Liver (tissue), 7 donors: ENCODE measurements at regions not wholly inside any gene's neighbourhood (a gene's known extent, or its start where the extent isn't known, plus 50 kb on each side); places are given as distances from the start of the nearest gene placed in this dataset.

ENCODE experiments used
- DNase-seq: peaks from one replicate; pipeline ENCODE4 v3.0.0-alpha.2; 2017; ENCODE audit warnings: low spot score
- H3K27ac ChIP-seq, 2 donors: one replicate each; pipeline ENCODE4 v1.7.0; 2013; ENCODE audit warnings: inconsistent platforms in 2 of 2, low read length in 2 of 2, control low read depth in 1 of 2, low read depth in 1 of 2, mild to moderate bottlenecking in 1 of 2
- H3K27me3 ChIP-seq, 4 donors: one replicate each; pipeline versions ENCODE4 v1.6.1 to v1.7.0; 2013; ENCODE audit warnings: low read length in 3 of 4, inconsistent platforms in 1 of 4, mild to moderate bottlenecking in 1 of 4, moderate library complexity in 1 of 4; ENCODE audit not compliant: control insufficient read depth in 4 of 4, insufficient read depth in 4 of 4
- H3K36me3 ChIP-seq, 4 donors: one replicate each; pipeline versions ENCODE4 v1.6.1 to v1.7.0; 2013; ENCODE audit warnings: low read length in 3 of 4, mild to moderate bottlenecking in 3 of 4, low read depth in 1 of 4, moderate library complexity in 1 of 4; ENCODE audit not compliant: control insufficient read depth in 4 of 4, insufficient read depth in 3 of 4
- H3K4me1 ChIP-seq, 4 donors: one replicate each; pipeline versions ENCODE4 v1.6.1 to v1.7.0; 2013; ENCODE audit warnings: low read length in 3 of 4, mild to moderate bottlenecking in 3 of 4, moderate library complexity in 1 of 4; ENCODE audit not compliant: control insufficient read depth in 4 of 4, insufficient read depth in 4 of 4
- H3K4me3 ChIP-seq, 3 donors: one replicate each; pipeline versions ENCODE4 v1.6.1 to v1.7.0; 2013; ENCODE audit warnings: low read length in 3 of 3, control low read depth in 1 of 3, low read depth in 1 of 3, mild to moderate bottlenecking in 1 of 3
- H3K9ac ChIP-seq, 2 donors: one replicate each; pipeline ENCODE4 v1.7.0; 2013; ENCODE audit warnings: low read length in 2 of 2, mild to moderate bottlenecking in 2 of 2, moderate library complexity in 2 of 2, control low read depth in 1 of 2, low read depth in 1 of 2
- H3K9me3 ChIP-seq, 4 donors: one replicate each; pipeline versions ENCODE4 v1.6.1 to v1.7.0; 2013; ENCODE audit warnings: low read length in 3 of 4; ENCODE audit not compliant: control insufficient read depth in 4 of 4
- ATF3 ChIP-seq: IDR thresholded peaks from 2 replicates; pipeline ENCODE4 v1.6.1; 2016; ENCODE audit warnings: antibody characterized with exemption
- EGR1 ChIP-seq, 2 donors: IDR thresholded peaks; 2 replicates each; pipeline ENCODE4 v1.6.1; 2016 to 2018; ENCODE audit warnings: antibody characterized with exemption in 2 of 2, low read depth in 2 of 2
- FOXA1 ChIP-seq: IDR thresholded peaks from 2 replicates; pipeline ENCODE4 v1.6.1; 2016; ENCODE audit warnings: antibody characterized with exemption
- GABPA ChIP-seq, 2 donors: IDR thresholded peaks in 1 of 2; conservative IDR thresholded peaks in 1 of 2; 2 replicates each; pipeline ENCODE4 v1.6.1; 2016; ENCODE audit warnings: antibody characterized with exemption in 2 of 2, mild to moderate bottlenecking in 1 of 2, moderate library complexity in 1 of 2
- HNF4A ChIP-seq, 2 donors: conservative IDR thresholded peaks; 2 replicates each; pipeline ENCODE4 v1.6.1; 2016; ENCODE audit warnings: antibody characterized with exemption in 2 of 2, mild to moderate bottlenecking in 2 of 2
- HNF4G ChIP-seq: IDR thresholded peaks from 2 replicates; pipeline ENCODE4 v1.6.1; 2016; ENCODE audit warnings: antibody characterized with exemption
- JUND ChIP-seq, 2 donors: IDR thresholded peaks; 2 replicates each; pipeline ENCODE4 v1.6.1; 2016; ENCODE audit warnings: antibody characterized with exemption in 2 of 2
- MAX ChIP-seq: IDR thresholded peaks from 2 replicates; pipeline ENCODE4 v1.6.1; 2016; ENCODE audit warnings: antibody characterized with exemption
- NR2F2 ChIP-seq: IDR thresholded peaks from 2 replicates; pipeline ENCODE4 v1.6.1; 2016; ENCODE audit warnings: antibody characterized with exemption
- RAD21 ChIP-seq, 2 donors: IDR thresholded peaks; 2 replicates each; pipeline ENCODE4 v1.6.1; 2016; ENCODE audit warnings: antibody characterized with exemption in 2 of 2, mild to moderate bottlenecking in 2 of 2
- RXRA ChIP-seq, 2 donors: IDR thresholded peaks; 2 replicates each; pipeline ENCODE4 v1.6.1; 2017 to 2018; ENCODE audit warnings: antibody characterized with exemption in 2 of 2, mild to moderate bottlenecking in 1 of 2
- SP1 ChIP-seq: IDR thresholded peaks from 2 replicates; pipeline ENCODE4 v1.6.1; 2018; ENCODE audit warnings: antibody characterized with exemption, mild to moderate bottlenecking
- TAF1 ChIP-seq: conservative IDR thresholded peaks from 2 replicates; pipeline ENCODE4 v1.6.1; 2016; ENCODE audit warnings: antibody characterized with exemption, mild to moderate bottlenecking
- YY1 ChIP-seq: IDR thresholded peaks from 2 replicates; pipeline ENCODE4 v1.6.1; 2016; ENCODE audit warnings: antibody characterized with exemption, mild to moderate bottlenecking
- WGBS: extraction: QIAGEN DNeasy Blood & Tissue Kit; methylation state at CpG from one replicate; pipeline ENCODE4 v1.1.7; 2013; 5-methylcytosine and 5-hydroxymethylcytosine counted together
- TF ChIP-seq, protein P1 (sequence below): IDR thresholded peaks from 2 replicates; pipeline ENCODE4 v1.6.1; 2016; ENCODE audit warnings: antibody characterized with exemption, mild to moderate bottlenecking
- donor health status: healthy.
- donor health status: healthy.
- donor health status: healthy.
- donor health status: healthy.

- no peak for TF ChIP-seq JUND (IDR thresholded peaks at IDR 0.05)
- no peak for TF ChIP-seq ATF3
- no peak for TF ChIP-seq NR2F2
- no peak for TF ChIP-seq SP1
- 67% methylated on average over 2 of the region's 2 CpGs for WGBS
- DNase-seq = no peak
- no peak overlapping the region for H3K27ac ChIP-seq
- H3K9ac ChIP-seq = no peak overlapping the region
- peaks cover 0 to 11% (median 2%) of the 10 kb centered on the region in 4 donors for H3K9me3 ChIP-seq
- no peaks in the 10 kb centered on the region for H3K36me3 ChIP-seq
- H3K27me3 ChIP-seq = no peaks in the 10 kb centered on the region
- H3K4me3 ChIP-seq = no peak overlapping the region
- no peaks in the 10 kb centered on the region for H3K4me1 ChIP-seq
Observed at GRCh38 chr4:152126238-152126637, 365.4 kb upstream of the GATB start.

DNA sequence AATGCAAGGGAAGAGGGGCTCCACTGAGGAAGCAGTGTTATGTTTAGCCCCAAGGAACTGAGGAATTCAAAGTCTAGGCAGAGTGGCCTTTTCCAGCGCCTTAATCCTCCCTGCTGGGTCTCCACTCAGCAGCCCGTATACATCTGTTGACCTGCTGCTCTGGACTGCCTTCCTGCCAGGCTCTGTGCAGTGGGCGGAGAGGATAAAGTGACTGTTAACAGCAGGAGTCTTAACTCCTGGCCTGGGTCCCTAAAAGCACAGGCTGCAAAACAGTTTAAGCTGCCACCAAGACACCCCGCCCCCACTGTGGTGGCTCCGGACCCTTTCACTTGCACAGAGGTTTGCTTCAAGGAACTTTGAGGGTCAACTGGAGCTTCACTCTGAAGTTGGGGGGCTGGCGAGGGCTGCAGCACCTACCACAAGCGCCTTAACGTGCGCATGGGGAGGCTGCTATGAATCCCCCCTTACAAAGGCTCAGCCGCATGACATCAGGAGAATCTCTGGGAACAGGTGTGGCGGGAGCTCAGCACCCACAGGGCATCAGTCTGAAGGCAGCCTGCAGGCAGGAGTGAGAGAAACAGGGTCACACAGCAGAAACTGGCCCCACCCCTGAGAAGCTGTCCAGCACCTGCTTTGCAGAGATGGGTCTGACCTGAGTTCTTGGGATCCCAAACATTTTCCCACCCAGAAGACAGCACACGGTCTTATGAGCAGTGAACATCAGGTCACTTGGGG lies 358.2 kb upstream of the GATB start:
- TF ChIP-seq YY1 (no peak), JUND (IDR thresholded peaks at IDR 0.05) (no peak), HNF4G (no peak), MAX (no peak), HNF4A (conservative IDR thresholded peaks at IDR 0.05) (no peak), ATF3 (no peak), RAD21 (IDR thresholded peaks at IDR 0.05) (no peak), GABPA (IDR thresholded peaks at IDR 0.05 in 1 of 2, conservative IDR thresholded peaks at IDR 0.05 in 1 of 2) (no peak), TAF1 (no peak)
- DNase-seq = no peak
- no peak overlapping the region for H3K9ac ChIP-seq
- 75% methylated on average over 12 of the region's 12 CpGs for WGBS
- H3K27me3 ChIP-seq = no peaks in the 10 kb centered on the region
- no peak overlapping the region for H3K27ac ChIP-seq
- peaks cover 0 to 11% (median 2%) of the 10 kb centered on the region in 4 donors for H3K9me3 ChIP-seq
- H3K36me3 ChIP-seq = no peaks in the 10 kb centered on the region
- no peak overlapping the region for H3K4me3 ChIP-seq
- no peaks in the 10 kb centered on the region for H3K4me1 ChIP-seq

- no peak overlapping the region for H3K27ac ChIP-seq
- no peaks in the 10 kb centered on the region for H3K4me1 ChIP-seq
- no peak overlapping the region for H3K4me3 ChIP-seq
- 71% methylated on average over 8 of the region's 8 CpGs for WGBS
- TF ChIP-seq JUND (IDR thresholded peaks at IDR 0.05) = no peak
- TF ChIP-seq HNF4A (conservative IDR thresholded peaks at IDR 0.05) = no peak
- TF ChIP-seq, protein P1, sequence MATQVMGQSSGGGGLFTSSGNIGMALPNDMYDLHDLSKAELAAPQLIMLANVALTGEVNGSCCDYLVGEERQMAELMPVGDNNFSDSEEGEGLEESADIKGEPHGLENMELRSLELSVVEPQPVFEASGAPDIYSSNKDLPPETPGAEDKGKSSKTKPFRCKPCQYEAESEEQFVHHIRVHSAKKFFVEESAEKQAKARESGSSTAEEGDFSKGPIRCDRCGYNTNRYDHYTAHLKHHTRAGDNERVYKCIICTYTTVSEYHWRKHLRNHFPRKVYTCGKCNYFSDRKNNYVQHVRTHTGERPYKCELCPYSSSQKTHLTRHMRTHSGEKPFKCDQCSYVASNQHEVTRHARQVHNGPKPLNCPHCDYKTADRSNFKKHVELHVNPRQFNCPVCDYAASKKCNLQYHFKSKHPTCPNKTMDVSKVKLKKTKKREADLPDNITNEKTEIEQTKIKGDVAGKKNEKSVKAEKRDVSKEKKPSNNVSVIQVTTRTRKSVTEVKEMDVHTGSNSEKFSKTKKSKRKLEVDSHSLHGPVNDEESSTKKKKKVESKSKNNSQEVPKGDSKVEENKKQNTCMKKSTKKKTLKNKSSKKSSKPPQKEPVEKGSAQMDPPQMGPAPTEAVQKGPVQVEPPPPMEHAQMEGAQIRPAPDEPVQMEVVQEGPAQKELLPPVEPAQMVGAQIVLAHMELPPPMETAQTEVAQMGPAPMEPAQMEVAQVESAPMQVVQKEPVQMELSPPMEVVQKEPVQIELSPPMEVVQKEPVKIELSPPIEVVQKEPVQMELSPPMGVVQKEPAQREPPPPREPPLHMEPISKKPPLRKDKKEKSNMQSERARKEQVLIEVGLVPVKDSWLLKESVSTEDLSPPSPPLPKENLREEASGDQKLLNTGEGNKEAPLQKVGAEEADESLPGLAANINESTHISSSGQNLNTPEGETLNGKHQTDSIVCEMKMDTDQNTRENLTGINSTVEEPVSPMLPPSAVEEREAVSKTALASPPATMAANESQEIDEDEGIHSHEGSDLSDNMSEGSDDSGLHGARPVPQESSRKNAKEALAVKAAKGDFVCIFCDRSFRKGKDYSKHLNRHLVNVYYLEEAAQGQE = no peak
- no peak for TF ChIP-seq MAX
- TF ChIP-seq HNF4G = no peak
- TF ChIP-seq RXRA (IDR thresholded peaks at IDR 0.05) = no peak
- TF ChIP-seq FOXA1 = no peak
- no peak for TF ChIP-seq GABPA (IDR thresholded peaks at IDR 0.05 in 1 of 2, conservative IDR thresholded peaks at IDR 0.05 in 1 of 2)
- TF ChIP-seq RAD21 (IDR thresholded peaks at IDR 0.05) = no peak
- no peak for TF ChIP-seq EGR1 (IDR thresholded peaks at IDR 0.05; ENCODE audit: low read depth in 2 of 2)
- no peak for TF ChIP-seq SP1
- H3K36me3 ChIP-seq = no peaks in the 10 kb centered on the region
- H3K9me3 ChIP-seq = peaks cover 0 to 8% (median 2%) of the 10 kb centered on the region in 4 donors
- DNase-seq = no peak
- H3K9ac ChIP-seq = no peak overlapping the region
- H3K27me3 ChIP-seq = no peaks in the 10 kb centered on the region
Observed at GRCh38 chr4:152117933-152118507, 357.2 kb upstream of the GATB start.
